HG03460 (cell line): ENCODE measurements at regions not wholly inside any gene's neighbourhood (a gene's known extent, or its start where the extent isn't known, plus 50 kb on each side); places are given as distances from the start of the nearest gene placed in this dataset.
"Not testable (repeated sequence)": the region's sequence is repeated elsewhere in the genome, so short reads cannot be mapped to it uniquely, and the experiment has no call there.

Experiments
- ATAC-seq: cut with Tn5 transposase; IDR thresholded peaks from one replicate; pipeline ENCODE4 v1.9.1; 2021; ENCODE audit not compliant: unreplicated experiment

- ATAC-seq = no peak
These were observed 335.0 kb downstream of the CCER1 start for GRCh38 chr12:90619943-90620342.

- no peak for ATAC-seq
These were observed 336.4 kb downstream of the CCER1 start for GRCh38 chr12:90618586-90618985.

- no peak for ATAC-seq
These were observed 343.1 kb downstream of the CCER1 start for GRCh38 chr12:90611891-90612290.

GRCh38 chr12:90611048-90611447 lies 343.9 kb downstream of the CCER1 start:
- no peak for ATAC-seq

- no peak for ATAC-seq
These were observed 361.2 kb downstream of the CCER1 start for GRCh38 chr12:90593596-90594295.

GRCh38 chr12:90589956-90590355 lies 365.0 kb downstream of the CCER1 start:
- no peak for ATAC-seq

- ATAC-seq = no peak
These were observed 369.2 kb downstream of the CCER1 start for GRCh38 chr12:90585640-90586304.

- no peak for ATAC-seq
These were observed 378.3 kb downstream of the CCER1 start for GRCh38 chr12:90576707-90577106.

- no peak for ATAC-seq
These were observed 379.0 kb downstream of the CCER1 start for GRCh38 chr12:90575995-90576394.

GRCh38 chr12:90574676-90575075 lies 380.3 kb downstream of the CCER1 start:
- no peak for ATAC-seq

GRCh38 chr12:90572778-90573177 lies 382.2 kb downstream of the CCER1 start:
- ATAC-seq = no peak

GRCh38 chr12:90569685-90570084 lies 385.3 kb downstream of the CCER1 start:
- ATAC-seq = no peak

GRCh38 chr12:90562671-90563070 lies 392.3 kb downstream of the CCER1 start:
- ATAC-seq = no peak

- no peak for ATAC-seq
These were observed 406.4 kb downstream of the CCER1 start for GRCh38 chr12:90548595-90548994.

GRCh38 chr12:90546511-90546910 lies 408.5 kb downstream of the CCER1 start:
- no peak for ATAC-seq

- no peak for ATAC-seq
These were observed 411.1 kb downstream of the CCER1 start for GRCh38 chr12:90543841-90544240.

GRCh38 chr12:90543374-90543773 lies 411.6 kb downstream of the CCER1 start:
- ATAC-seq = no peak

GRCh38 chr12:90542852-90543251 lies 412.1 kb downstream of the CCER1 start:
- not testable (repeated sequence) for ATAC-seq

- not testable (repeated sequence) for ATAC-seq
These were observed 421.1 kb downstream of the CCER1 start for GRCh38 chr12:90533828-90534227.

- no peak for ATAC-seq
These were observed 434.8 kb downstream of the CCER1 start for GRCh38 chr12:90520002-90520734.

- ATAC-seq = no peak
These were observed 435.7 kb downstream of the CCER1 start for GRCh38 chr12:90519285-90519684.
